H9 (cell line): ENCODE measurements at regions not wholly inside any gene's neighbourhood (a gene's known extent, or its start where the extent isn't known, plus 50 kb on each side); places are given as distances from the start of the nearest gene placed in this dataset.

Source experiments
- DNase-seq: peaks from one replicate; pipeline ENCODE4 v3.0.0-alpha.2; 2017
- H2AFZ ChIP-seq: one replicate; pipeline ENCODE4 v1.6.1; 2013; ENCODE audit warnings: mild to moderate bottlenecking, low read length, control low read depth, moderate library complexity
- H2AK5ac ChIP-seq: 2 replicates; pipeline ENCODE4 v1.6.1; 2013; ENCODE audit warnings: low read length, control low read depth, mixed read lengths; ENCODE audit not compliant: insufficient read length
- H2BK120ac ChIP-seq: one replicate; pipeline ENCODE4 v1.6.1; 2013; ENCODE audit warnings: low read depth, mild to moderate bottlenecking, low read length, control low read depth, inconsistent platforms; ENCODE audit not compliant: poor library complexity, severe bottlenecking
- H2BK12ac ChIP-seq: 2 replicates; pipeline ENCODE4 v1.6.1; 2013; ENCODE audit warnings: low read length, control low read depth, mixed read lengths, low read depth; ENCODE audit not compliant: insufficient read length
- H2BK15ac ChIP-seq: 2 replicates; pipeline ENCODE4 v1.6.1; 2013; ENCODE audit warnings: low read depth, low read length, control low read depth
- H2BK20ac ChIP-seq: one replicate; pipeline ENCODE4 v1.6.1; 2013; ENCODE audit warnings: low read depth, mild to moderate bottlenecking, low read length, control low read depth, inconsistent platforms; ENCODE audit not compliant: poor library complexity, severe bottlenecking
- H2BK5ac ChIP-seq: 2 replicates; pipeline ENCODE4 v1.6.1; 2013; ENCODE audit warnings: low read length, control low read depth, mixed read lengths; ENCODE audit not compliant: insufficient read length
- H3K14ac ChIP-seq: 2 replicates; pipeline ENCODE4 v1.6.1; 2013; ENCODE audit warnings: low read length, control low read depth; ENCODE audit not compliant: insufficient read depth
- H3K18ac ChIP-seq: 2 replicates; pipeline ENCODE4 v1.6.1; 2013; ENCODE audit warnings: low read depth, mild to moderate bottlenecking, mixed read lengths, low read length, control low read depth; ENCODE audit not compliant: insufficient read length
- H3K23ac ChIP-seq: 2 replicates; pipeline ENCODE4 v1.6.1; 2013; ENCODE audit warnings: low read length, control low read depth, mixed read lengths, low read depth; ENCODE audit not compliant: insufficient read length
- H3K23me2 ChIP-seq: 2 replicates; pipeline ENCODE4 v1.6.1; 2013; ENCODE audit warnings: low read depth, mild to moderate bottlenecking, mixed read lengths, low read length, control low read depth; ENCODE audit not compliant: insufficient read length, poor library complexity, severe bottlenecking
- H3K27ac ChIP-seq: 2 replicates; pipeline ENCODE4 v1.5.1; 2013; ENCODE audit warnings: low read length, control low read depth, mixed read lengths, low read depth; ENCODE audit not compliant: insufficient read length
- H3K27me3 ChIP-seq: 2 replicates; pipeline ENCODE4 v1.6.1; 2013; ENCODE audit warnings: low read length, control low read depth, inconsistent platforms; ENCODE audit not compliant: insufficient read depth
- H3K4ac ChIP-seq: 2 replicates; pipeline ENCODE4 v1.6.1; 2013; ENCODE audit warnings: low read depth, mild to moderate bottlenecking, control low read depth, inconsistent platforms, low read length, moderate library complexity
- H3K4me1 ChIP-seq: 2 replicates; pipeline ENCODE4 v1.6.1; 2013; ENCODE audit warnings: low read length, control low read depth, inconsistent platforms; ENCODE audit not compliant: insufficient read depth
- H3K4me2 ChIP-seq: 2 replicates; pipeline ENCODE4 v1.6.1; 2013; ENCODE audit warnings: low read length, control low read depth, mixed read lengths; ENCODE audit not compliant: insufficient read length, insufficient read depth
- H3K56ac ChIP-seq: 2 replicates; pipeline ENCODE4 v1.6.1; 2013; ENCODE audit warnings: low read depth, mild to moderate bottlenecking, mixed read lengths, low read length, control low read depth; ENCODE audit not compliant: insufficient read length
- H3K79me1 ChIP-seq: 2 replicates; pipeline ENCODE4 v1.6.1; 2013; ENCODE audit warnings: low read depth, mild to moderate bottlenecking, moderate library complexity, low read length, control low read depth, inconsistent platforms; ENCODE audit not compliant: insufficient read depth, poor library complexity, severe bottlenecking
- H3K79me2 ChIP-seq: 2 replicates; pipeline ENCODE4 v1.6.1; 2013; ENCODE audit warnings: low read length, control low read depth, inconsistent platforms; ENCODE audit not compliant: insufficient read depth
- H3K9ac ChIP-seq: 2 replicates; pipeline ENCODE4 v1.6.1; 2013; ENCODE audit warnings: low read length, control low read depth, mixed read lengths; ENCODE audit not compliant: insufficient read length; ENCODE audit errors: extremely low read depth
- H3K9me3 ChIP-seq: one replicate; pipeline ENCODE4 v1.6.1; 2013; ENCODE audit warnings: low read depth, low read length, inconsistent platforms; ENCODE audit not compliant: control insufficient read depth
- H3T11ph ChIP-seq: one replicate; pipeline ENCODE4 v1.6.1; 2013; ENCODE audit warnings: mild to moderate bottlenecking, low read length, control low read depth, inconsistent platforms
- H4K20me1 ChIP-seq: one replicate; pipeline ENCODE4 v1.6.1; 2013; ENCODE audit not compliant: control insufficient read depth, insufficient read length, insufficient read depth
- H4K5ac ChIP-seq: 2 replicates; pipeline ENCODE4 v1.6.1; 2013; ENCODE audit warnings: low read depth, mild to moderate bottlenecking, mixed read lengths, low read length, control low read depth; ENCODE audit not compliant: insufficient read length
- H4K8ac ChIP-seq: replicated peaks from 2 replicates; pipeline ENCODE4 v1.6.1; 2013; ENCODE audit warnings: low read length, control low read depth, mixed read lengths, low read depth; ENCODE audit not compliant: insufficient read length
- H4K91ac ChIP-seq: 2 replicates; pipeline ENCODE4 v1.6.1; 2013; ENCODE audit warnings: low read depth, mild to moderate bottlenecking, moderate library complexity, mixed read lengths, low read length, control low read depth; ENCODE audit not compliant: insufficient read length
- H3K27ac Mint-ChIP-seq, 3 experiments: 2 replicates in 2 of 3; 3 replicates in 1 of 3; pipeline ENCODE4 v1.8.0; 2020 to 2021; ENCODE audit warnings: mixed read lengths in 3 of 3, mild to moderate bottlenecking in 1 of 3, moderate library complexity in 1 of 3
- H3K27me3 Mint-ChIP-seq: 2 replicates; pipeline ENCODE4 v1.8.0; 2021; ENCODE audit warnings: low read depth, mild to moderate bottlenecking, moderate library complexity, mixed read lengths
- H3K36me3 Mint-ChIP-seq, 3 experiments: 2 replicates in 2 of 3; 3 replicates in 1 of 3; pipeline ENCODE4 v1.8.0; 2020 to 2021; ENCODE audit warnings: low read depth in 3 of 3, mixed read lengths in 3 of 3; ENCODE audit not compliant: insufficient read depth in 1 of 3
- H3K4me1 Mint-ChIP-seq, 2 experiments: 2 replicates each; pipeline ENCODE4 v1.8.0; 2020; ENCODE audit warnings: mixed read lengths in 2 of 2
- H3K4me3 Mint-ChIP-seq, 2 experiments: 2 replicates in 1 of 2; 3 replicates in 1 of 2; pipeline ENCODE4 v1.8.0; 2020 to 2021; ENCODE audit warnings: mild to moderate bottlenecking in 2 of 2, mixed read lengths in 2 of 2, moderate library complexity in 1 of 2
- H3K9me3 Mint-ChIP-seq, 2 experiments: 2 replicates in 1 of 2; 3 replicates in 1 of 2; pipeline ENCODE4 v1.8.0; 2020; ENCODE audit warnings: mild to moderate bottlenecking in 2 of 2, mixed read lengths in 2 of 2, moderate library complexity in 1 of 2
- WGBS: extraction: QIAGEN DNeasy Blood & Tissue Kit; methylation state at CpG from one replicate; pipeline ENCODE4 v1.1.7; 2013; ENCODE audit warnings: missing lambda C conversion rate, low lambda C conversion rate, mixed read lengths; ENCODE audit not compliant: insufficient read length; ENCODE audit errors: extremely low coverage; 5-methylcytosine and 5-hydroxymethylcytosine counted together
- TF ChIP-seq, protein P1 (sequence below): fragments of 200-600 bp; sonication (generic); conservative IDR thresholded peaks from 3 replicates; pipeline ENCODE4 v1.8.0; 2021; ENCODE audit warnings: antibody characterized with exemption, mild to moderate bottlenecking

DNA sequence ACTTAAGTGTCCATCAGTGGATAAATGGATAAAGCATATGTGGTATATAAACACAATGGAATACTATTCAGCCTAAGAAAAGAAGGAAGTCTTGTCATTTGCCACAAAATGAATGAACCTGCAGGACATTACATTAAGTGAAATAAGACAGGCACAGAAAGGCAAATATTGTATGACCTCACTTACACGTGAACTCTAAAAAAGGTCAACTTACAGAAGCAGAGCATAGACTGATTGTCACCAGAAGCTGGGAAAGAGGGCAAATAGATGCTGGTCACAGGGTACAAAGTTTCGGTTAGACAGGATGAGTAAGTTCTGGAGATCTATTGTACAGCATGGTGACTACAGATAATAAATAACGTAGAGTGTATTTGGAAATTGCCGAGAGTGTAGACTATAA is 247.7 kb downstream of the RAB28 start:
- H3K4me1 Mint-ChIP-seq = peaks cover under 1 to 2% of the 10 kb centered on the region in 2 experiments; a peak in 2 of 4 replicates
- Histone ChIP-seq H2BK120ac (no peak overlapping the region), H3K4me2 (no peak overlapping the region), H3K79me2 (no peaks in the 10 kb centered on the region), H3K4me1 (no peaks in the 10 kb centered on the region), H2BK20ac (no peak overlapping the region), H3K23ac (no peak overlapping the region), H3K14ac (no peak overlapping the region), H4K20me1 (no peaks in the 10 kb centered on the region), H2BK5ac (no peak overlapping the region), H3K9me3 (no peaks in the 10 kb centered on the region), H3K18ac (no peak overlapping the region), H4K91ac (no peak overlapping the region), H3K4ac (no peak overlapping the region), H2BK15ac (no peak overlapping the region), H2BK12ac (no peak overlapping the region), H4K5ac (no peak overlapping the region), H3K23me2 (no peaks in the 10 kb centered on the region), H3T11ph (no peak overlapping the region), H3K79me1 (no peaks in the 10 kb centered on the region), H3K27me3 (no peaks in the 10 kb centered on the region), H4K8ac (no peak overlapping the region), H3K27ac (no peak overlapping the region), H3K9ac (no peak overlapping the region), H3K56ac (no peak overlapping the region), H2AK5ac (no peak overlapping the region), H2AFZ (no peak overlapping the region)
- H3K36me3 Mint-ChIP-seq = no peaks in the 10 kb centered on the region
- DNase-seq = no peak
- H3K27me3 Mint-ChIP-seq = no peaks in the 10 kb centered on the region
- WGBS = no CpG with 5 or more reads among the region's 4 CpGs
- no peaks in the 10 kb centered on the region for H3K9me3 Mint-ChIP-seq
- no peak overlapping the region for H3K4me3 Mint-ChIP-seq
- H3K27ac Mint-ChIP-seq = no peak overlapping the region
- TF ChIP-seq, protein P1, sequence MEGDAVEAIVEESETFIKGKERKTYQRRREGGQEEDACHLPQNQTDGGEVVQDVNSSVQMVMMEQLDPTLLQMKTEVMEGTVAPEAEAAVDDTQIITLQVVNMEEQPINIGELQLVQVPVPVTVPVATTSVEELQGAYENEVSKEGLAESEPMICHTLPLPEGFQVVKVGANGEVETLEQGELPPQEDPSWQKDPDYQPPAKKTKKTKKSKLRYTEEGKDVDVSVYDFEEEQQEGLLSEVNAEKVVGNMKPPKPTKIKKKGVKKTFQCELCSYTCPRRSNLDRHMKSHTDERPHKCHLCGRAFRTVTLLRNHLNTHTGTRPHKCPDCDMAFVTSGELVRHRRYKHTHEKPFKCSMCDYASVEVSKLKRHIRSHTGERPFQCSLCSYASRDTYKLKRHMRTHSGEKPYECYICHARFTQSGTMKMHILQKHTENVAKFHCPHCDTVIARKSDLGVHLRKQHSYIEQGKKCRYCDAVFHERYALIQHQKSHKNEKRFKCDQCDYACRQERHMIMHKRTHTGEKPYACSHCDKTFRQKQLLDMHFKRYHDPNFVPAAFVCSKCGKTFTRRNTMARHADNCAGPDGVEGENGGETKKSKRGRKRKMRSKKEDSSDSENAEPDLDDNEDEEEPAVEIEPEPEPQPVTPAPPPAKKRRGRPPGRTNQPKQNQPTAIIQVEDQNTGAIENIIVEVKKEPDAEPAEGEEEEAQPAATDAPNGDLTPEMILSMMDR = no peak
